NCI-H1694 (cell line): ENCODE measurements at regions not wholly inside any gene's neighbourhood (a gene's known extent, or its start where the extent isn't known, plus 50 kb on each side); places are given as distances from the start of the nearest gene placed in this dataset.
"Not testable (repeated sequence)": the region's sequence is repeated elsewhere in the genome, so short reads cannot be mapped to it uniquely, and the experiment has no call there.

Experiments used
- DNase-seq: peaks from one replicate; lab custom pipeline; 2025; lab: John Stamatoyannopoulos, UW

DNA sequence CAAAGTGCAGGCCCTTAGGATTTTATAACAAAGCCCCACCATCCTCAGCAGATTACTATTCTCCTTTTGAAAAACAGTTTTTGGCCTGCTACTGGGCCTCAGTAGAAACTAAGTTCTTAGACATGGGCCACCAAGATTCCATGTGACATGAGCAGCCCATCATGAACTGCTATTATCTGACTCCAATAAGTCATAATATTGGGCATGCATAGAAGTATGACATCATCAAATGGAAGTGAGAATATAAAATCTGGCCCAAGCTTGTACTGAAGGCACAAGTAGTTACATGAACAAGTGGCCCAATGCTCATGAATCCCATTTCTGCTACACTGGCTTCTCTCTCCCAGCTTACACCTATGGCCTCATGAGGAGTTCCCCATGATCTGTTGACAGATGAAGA lies 404.8 kb downstream of the EPHA5 start:
- no peak for DNase-seq

DNA sequence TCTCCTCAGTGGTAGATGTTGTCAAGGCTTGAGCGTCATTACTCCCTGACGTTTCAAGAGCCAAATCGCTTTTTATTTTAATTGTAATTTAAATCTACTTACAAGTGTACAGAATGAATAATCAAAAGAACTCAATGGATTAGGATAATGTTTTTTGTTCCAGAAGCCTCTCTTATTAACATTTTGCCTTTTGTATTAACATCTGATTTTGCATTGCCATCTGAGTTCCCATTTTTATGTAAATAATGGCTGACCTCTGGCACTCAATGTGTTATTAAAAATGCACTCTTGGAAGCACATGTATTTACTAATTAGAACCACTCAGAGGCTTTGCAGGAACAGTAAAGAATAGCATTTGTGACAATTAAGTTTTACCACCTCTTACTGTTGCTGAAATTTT lies 411.0 kb downstream of the EPHA5 start:
- DNase-seq = no peak

DNA sequence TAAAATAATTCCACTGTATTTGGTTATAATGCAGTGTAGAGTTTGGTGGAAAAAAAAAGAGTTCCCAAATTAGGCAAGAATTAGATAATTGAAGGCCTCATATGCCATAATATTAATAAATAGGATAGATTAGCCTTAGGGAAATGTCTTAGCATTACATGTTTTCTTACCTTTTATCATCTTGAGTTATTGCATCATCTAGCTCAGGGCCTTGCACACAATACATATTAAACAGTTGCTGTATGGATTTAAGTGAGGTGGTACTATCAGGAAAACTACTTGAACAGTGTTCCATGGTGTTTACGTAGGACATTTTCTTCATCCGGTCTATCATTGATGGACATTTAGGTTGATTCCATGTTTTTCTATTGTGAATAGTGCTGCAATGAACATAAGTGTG lies 419.4 kb downstream of the EPHA5 start:
- no peak for DNase-seq

DNA sequence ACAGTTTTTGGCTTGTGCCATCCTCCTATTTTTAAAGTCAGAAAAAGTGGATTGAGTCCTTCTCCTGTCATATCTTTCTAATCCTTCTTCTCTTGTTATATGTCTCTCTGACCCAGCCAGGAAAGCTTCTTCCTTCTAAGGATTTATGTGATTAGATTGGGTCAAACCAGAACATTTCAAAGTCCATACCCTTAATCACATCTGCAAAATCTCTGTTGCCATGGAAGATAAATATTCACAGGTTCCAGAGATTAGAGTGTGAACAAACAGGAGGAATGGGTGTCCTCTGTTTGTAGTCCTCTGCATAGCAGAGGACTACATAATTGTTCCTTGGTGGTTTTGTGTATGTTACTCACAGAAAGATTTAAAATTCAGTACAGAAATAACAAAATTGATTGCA lies 421.2 kb downstream of the EPHA5 start:
- no peak for DNase-seq

DNA sequence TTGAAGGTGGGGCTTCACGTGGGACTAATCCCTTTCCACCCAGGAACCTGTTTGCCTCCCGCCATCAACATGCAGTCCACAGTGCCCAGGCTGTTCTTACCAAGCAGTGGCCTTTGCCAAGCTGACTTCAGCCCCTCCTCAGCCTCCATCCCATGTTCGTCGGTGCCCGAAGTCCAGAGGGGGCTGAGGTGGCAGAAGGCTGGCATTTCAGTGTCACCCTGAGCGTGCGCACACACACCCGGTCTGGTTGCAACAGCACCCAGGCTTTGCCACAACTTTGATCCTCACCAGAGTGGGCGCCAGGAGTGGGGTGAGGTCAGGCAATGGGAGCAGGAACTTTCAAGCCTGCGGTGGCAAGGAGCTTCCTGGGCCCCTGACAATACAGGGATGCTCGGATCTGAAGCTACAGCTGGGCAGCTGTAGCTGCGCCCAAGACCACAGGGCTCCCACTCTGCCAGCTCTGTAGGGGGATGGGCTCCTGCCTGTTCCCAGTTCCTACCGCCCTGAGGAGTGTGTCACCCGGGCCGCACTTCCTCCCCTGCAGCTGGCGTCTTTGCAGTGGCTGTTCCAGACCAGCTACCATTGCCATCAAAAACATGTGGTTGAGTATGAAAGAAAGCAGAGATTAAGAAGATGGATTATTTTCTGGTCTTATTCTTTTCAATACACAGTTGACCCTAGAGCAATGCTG lies 428.0 kb downstream of the EPHA5 start:
- DNase-seq = no peak

DNA sequence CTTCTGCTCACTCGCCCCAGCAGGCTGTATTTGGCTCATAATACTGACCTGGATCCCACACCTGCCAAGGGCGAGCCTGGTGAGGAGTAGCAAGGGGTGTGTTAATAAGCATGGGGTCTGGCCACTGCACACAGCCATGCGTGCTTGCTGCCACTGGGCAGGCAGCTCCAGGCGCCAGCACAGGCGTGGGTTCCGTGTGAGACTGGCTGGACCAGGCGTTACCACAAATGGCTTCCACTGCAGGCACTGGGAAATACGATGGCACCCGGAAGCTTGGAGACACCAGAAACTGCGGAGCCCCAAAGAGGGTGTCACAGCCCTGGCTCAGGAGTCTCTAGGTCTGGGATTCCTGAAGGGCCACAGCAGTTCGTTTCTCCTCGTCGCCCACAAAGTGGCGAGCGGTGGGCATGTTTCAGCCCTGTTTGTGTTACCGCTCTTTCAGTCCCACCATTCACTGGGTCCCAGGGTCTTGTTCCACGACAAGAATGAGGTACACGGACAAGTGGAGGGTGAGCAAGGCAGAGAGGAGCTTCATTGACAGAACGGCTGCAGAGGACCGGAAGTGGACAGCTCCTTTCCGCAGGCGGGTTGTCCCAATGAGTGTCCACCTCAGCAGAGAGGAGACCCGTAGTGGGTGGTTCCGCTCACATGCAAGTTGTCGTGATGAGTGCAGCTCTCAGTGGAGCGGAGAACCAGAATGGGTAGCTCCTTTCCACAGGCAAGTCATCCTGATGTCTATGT lies 428.9 kb downstream of the EPHA5 start:
- DNase-seq = peak; percentile 21

DNA sequence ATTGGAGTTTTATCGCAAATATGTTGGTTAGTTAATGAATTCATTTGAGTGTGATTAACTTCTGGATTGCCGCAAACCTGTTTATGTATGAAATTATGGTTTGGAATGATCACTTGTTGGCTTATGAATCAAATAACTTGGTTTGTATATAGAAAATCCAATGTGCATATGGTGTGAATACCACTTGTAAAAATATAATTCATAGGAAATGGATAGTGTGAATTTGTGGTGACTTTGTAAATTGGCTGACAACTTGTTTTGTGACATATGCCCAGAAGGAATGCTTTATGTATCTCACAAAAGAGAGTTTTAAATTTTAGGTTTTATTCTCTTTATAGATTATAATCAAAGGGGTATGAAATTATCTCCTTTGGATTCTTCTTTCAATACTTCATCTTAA lies 436.2 kb downstream of the EPHA5 start:
- DNase-seq = peak; percentile 7

DNA sequence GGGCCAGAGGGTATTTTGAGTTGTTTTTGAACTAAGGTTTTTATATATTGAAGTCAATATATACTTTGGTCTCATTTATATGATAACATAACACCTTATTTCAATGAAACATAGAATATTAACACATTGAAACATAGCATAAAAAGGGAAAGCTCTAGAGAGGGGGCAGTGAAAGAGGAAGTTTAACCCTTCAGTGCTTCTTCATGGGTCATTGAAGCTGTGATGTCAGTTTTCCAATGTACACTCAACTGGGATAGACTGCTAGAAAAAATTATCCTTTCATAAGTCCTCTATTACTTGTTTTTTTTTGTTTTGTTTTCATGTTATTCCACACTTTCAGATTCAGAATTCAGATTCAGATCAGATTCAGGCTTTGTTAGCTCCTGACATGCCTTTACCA lies 442.7 kb downstream of the EPHA5 start:
- no peak for DNase-seq

DNA sequence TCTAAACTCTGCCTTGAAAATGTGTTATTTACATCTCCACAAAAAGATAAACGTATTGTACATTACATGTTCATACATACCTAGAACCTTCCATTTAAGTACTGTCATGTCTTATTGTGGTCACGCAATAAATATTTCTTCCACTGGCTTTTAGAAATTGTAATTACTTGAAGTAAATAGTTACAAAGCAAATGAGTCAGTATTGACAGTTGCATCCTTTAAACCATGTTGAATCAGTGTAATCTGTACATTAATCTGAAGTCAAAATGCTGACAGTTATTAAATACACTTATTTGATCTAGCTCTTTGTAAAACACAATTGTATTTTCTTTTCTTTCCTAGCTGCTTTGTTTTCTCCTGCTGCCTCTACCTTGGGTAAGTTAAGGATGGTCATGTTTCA lies 446.7 kb downstream of the EPHA5 start:
- no peak for DNase-seq

DNA sequence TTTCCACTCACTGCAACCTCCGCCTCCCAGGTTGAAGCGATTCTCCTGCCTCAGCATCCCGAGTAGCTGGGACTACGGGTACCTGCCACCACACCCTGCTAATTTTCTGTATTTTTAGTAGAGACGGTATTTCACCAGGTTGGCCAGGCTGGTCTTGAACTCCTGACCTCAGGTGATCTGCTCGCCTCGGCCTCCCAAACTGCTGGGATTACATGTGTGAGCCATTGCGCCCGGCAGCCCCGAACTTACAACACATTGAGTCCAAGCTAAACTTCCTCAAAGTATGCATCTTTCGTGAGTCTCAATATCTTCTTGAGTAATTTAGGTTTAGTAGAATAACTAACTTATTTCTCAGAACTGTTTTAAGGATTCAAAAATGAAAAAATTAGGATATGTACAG lies 447.2 kb downstream of the EPHA5 start:
- DNase-seq = not testable (repeated sequence)

DNA sequence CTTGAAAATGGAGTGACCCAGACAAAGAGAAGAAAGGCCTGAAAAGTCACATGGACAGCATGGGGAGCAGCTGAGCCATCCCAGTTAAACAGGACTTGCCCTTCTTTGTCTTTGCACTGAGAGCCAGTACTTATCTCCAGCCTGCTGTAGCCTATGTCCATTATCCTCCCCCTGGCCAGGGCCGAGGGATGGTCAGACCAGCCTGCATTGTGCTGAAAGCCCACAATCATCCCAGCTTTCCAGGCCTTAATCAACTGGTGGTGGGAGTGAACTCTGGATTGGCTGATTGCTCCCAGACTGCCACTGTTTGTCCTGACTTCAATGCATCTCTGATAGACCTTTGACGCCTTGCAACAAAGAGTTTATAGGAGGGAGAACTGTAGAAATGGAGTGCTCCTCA lies 453.1 kb downstream of the EPHA5 start:
- no peak for DNase-seq

DNA sequence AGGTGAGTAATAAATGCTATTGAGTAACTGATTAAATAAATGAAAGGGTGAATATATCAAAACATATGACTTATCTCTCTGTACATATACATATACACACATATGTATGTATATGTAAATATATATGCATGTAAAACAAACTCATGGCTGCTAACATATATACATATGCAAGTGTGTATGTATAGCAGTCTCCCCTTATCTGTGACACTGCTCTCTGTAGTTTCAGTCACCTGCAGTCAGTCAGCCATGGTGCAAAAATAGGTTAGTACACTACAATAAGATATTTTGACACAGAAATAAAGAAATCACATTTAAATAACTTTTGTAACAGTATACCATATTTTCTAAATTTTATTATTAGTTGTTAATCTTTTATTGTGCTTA lies 467.4 kb downstream of the EPHA5 start:
- DNase-seq = no peak

DNA sequence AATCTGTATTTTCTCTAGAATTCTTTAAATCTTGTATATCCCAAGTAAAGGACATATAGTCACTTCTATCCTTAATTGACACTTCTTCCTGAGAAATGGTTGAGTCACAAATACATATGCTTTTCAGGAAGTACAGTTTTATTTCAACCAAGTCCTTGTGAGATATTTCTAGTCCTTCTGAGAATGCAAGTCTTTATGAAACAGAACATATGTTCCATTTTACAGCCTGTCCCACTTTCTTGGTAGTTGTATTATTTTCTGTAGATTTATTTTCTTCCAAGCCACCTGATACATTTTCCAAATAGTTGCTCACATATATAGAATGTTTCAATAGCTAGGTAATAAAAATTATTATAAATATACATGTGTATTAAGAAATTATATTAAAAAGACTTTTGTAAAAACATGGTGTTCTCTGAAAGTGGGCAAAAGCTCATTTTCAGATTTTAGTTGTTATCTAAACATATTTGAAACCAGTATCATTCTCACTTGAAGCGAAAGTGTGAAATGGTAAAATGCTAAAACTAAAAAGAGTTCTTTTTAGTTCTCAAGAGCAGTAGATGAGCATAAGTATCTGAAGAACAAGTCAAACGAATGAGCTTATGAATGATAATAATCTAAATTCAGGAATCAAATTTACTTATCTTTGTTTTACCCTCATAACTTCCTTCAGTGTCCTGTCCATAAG lies 468.0 kb downstream of the EPHA5 start:
- no peak for DNase-seq

DNA sequence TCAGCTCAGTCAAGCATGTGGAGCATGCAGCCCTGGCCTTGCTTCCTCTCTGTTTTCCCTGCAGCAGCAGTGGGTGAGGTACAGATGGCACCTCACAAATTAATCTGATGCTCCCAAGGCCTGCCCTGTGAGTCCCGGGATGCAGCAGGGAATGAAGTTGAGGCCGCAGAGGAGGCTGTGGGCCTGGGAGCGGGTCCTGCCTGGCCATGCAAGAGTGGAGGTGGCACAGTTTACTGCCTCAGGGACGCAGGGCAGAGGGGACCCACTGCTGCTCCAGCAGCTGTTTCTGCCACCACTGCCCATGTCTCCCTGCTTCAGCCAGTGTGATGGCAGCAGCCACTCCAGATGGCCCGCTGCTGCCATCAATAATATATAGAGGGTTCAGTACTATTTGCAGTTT lies 474.6 kb downstream of the EPHA5 start:
- no peak for DNase-seq

DNA sequence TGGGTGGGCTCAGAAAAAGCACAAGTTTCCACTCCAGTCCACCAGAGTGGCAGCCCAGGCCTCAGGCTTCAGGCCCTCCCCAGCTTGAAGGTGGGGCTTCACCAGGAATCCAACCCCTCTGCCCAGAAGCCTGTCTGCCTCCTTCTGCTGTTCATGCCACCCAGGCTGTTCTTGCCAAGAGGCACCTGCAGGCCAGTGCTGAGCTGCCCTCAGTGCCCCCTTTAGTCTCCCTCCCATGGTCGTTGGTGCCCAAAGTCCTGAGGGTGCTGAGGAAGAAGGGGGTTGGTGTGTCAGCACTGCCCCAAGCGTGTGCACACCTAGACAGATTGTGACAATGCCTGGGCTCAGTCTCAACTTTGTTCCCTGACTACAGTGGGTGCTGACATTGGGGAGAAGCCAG lies 475.3 kb downstream of the EPHA5 start:
- DNase-seq = no peak

DNA sequence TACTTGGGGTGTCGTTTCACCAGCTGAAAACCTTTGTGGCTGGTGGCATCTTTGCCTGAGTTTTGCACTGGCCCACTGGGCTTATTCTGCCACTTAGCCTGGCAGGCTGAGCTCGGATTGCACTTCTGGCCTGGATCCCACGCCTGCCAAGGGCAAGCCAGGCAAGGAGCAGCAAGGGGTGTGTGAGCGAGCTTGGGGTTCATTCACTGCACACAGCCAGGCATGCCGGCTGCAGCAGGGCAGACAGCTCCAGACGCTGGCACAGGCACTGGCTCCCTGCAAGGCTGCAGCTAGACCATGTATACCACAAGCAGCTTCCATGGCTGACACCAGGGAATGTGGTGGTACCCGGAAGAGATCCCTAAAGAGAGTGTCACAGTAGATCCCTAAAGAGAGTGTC lies 476.3 kb downstream of the EPHA5 start:
- no peak for DNase-seq

DNA sequence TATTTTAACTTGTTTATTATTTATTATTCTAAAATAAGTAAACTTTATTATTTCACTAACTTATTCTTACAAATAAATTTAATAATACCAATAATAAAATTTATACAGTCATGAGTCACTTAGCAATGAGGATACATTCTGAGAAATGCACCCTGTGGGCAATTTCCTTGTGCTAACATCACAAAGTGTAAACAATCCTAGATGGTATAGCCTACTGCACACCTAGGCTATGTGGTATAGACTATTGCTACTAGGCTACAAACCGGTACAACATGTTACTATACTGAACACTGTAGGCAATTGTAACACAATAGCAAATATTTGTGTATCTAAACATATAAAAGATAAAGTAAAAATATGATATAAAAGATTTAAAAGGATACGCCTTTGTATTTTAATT lies 479.5 kb downstream of the EPHA5 start:
- no peak for DNase-seq

DNA sequence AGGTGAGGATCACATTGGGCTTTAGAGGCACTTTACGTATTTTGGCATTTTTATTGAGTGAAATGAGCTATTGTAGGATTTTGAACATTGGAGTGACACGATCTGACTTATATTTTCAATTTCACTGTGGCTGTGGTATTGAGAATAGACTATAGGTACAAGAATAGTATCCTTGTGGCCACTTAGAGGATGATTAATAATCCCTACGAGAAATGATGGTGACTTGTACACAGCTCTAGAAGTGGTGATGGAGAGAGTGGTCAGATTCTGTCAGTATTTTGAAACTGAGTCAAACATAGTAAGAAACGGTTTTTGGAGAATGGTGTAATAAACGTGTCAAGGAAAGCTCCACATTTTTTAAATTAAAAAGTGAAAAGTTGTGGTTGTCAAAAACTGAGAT lies 494.7 kb downstream of the EPHA5 start:
- DNase-seq = no peak

DNA sequence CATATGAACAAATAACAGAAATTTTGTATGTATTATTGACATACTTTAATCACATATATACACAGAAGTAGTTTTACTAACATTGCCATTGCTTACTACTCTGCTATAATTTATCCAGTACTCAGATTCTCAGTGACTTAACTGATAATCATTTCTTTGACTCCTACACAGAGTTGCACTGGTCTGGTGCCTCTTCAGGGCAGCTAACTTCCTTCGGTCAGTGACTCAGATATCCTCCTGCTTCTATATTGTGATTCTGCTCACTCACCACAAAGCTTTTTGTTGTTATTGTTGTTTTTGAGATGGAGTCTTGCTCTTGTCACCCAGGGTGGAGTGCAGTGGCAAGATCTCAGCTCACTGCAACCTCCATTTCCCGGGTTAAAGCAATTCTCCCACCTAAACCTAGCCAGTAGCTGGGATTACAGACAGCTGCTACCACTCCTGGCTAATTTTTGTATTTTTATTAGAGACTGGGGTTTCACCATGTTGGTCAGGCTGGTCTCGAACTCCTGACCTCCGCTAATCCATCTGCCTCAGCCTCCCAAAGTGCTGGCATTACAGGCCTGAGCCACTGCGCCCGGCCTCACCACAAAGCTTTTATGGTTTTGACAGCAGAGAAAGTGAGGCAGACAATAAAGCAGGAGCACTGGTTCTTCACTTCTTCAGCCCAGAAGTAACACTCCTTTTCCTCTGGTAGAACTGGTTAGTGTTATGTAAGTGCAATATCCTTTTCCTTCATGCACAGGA lies 499.3 kb downstream of the EPHA5 start:
- DNase-seq = no peak

DNA sequence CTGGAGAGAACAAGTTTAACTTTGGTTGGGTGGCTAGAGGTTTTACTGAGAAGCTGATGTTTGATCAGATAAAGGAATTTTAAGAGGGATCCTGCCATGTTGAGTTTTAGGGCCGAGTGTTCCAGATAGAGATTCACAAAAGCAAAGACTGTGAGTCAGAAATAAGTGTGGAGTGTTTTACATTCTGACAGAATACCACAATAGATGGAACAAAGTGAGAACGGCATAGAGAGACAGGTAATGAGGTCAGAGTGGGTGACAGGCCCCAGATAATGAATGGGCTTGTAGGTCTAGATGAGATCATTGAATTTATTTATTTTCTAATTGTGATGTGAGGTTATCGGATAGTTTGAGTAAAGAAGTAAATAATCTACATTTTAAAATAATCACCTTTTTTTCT lies 502.6 kb downstream of the EPHA5 start:
- DNase-seq = no peak

DNA sequence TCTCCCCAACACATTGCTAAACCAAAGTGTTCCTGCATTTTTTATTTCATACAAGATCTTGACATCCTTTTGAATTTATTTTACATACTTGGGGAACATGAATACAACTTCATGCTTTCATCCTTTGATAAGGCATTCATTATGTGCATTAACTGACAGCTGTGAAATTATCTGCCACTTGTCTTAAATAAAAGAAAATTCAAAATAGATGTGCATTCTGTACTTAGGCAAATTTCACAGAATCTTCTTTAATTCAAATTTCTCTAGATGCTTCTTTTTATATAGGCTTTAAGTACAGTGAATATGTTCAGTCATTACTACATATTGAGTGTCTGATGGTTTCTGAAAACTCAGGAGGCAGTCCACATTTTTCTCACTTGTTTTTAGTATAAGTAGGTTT lies 518.1 kb downstream of the EPHA5 start:
- no peak for DNase-seq

DNA sequence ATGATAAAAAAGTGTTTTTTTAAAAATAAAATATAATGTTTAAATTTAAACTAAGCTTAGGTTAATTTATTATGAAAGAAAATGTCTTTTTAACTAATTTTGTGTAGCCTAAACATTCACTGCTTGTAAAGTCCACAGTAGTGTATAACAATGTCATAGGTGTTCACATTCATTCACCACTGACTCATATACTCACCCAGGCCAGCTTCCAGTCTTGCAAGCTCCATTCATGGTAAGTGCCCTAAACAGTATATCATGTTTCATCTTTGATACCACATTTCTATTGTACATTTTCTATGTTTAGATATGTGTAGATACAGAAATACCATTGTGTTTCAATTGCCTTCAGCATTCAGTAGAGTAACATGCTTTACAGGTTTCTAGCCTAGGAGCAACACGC lies 530.3 kb downstream of the EPHA5 start:
- no peak for DNase-seq

DNA sequence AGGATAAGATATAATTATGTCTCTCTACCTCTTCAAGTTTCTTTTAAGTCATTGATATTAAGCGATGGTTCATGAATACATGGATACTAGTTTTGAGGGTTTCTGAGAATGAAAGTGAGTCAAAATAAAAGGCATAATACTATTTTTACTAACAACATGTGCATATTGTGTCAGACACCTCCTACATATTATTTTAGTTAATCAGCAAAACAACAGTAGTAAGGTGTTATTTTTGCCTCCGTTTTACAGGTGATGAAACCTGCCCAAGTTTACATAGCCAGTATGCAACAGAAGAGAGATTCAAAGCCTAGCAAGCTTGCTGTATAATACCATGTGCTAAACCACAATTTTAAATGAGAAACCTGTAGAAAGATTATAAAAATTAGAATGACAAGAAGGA lies 544.1 kb downstream of the EPHA5 start:
- no peak for DNase-seq
